Testis (tissue), 2 donors: ENCODE measurements at regions not wholly inside any gene's neighbourhood (a gene's known extent, or its start where the extent isn't known, plus 50 kb on each side); places are given as distances from the start of the nearest gene placed in this dataset.

Experiments used
- CTCF ChIP-seq, 3 experiments: fragments of 450-650 bp in 2 of 3; fragments of 200-600 bp in 1 of 3; sonication (generic) in 1 of 3; IDR thresholded peaks; one replicate each; pipeline ENCODE4 v1.5.1; 2016 to 2019; ENCODE audit warnings: antibody characterized with exemption in 3 of 3, mild to moderate bottlenecking in 2 of 3, moderate library complexity in 1 of 3
- POLR2A ChIP-seq: fragments of 450-650 bp; IDR thresholded peaks from one replicate; pipeline ENCODE4 v1.6.1; 2017; ENCODE audit warnings: antibody characterized with exemption, mild to moderate bottlenecking, moderate library complexity

GRCh38 chr14:71309756-71310155 is 402.5 kb downstream of the PCNX1 start:
- TF ChIP-seq CTCF (IDR thresholded peaks at IDR 0.05), result no peak
- TF ChIP-seq POLR2A, result no peak
